Hepatocyte (in vitro differentiated cells): ENCODE measurements at regions not wholly inside any gene's neighbourhood (a gene's known extent, or its start where the extent isn't known, plus 50 kb on each side); places are given as distances from the start of the nearest gene placed in this dataset.

Experiments
- EZH2phosphoT487 ChIP-seq: fragments of 200-600 bp; sonication (generic); IDR thresholded peaks from one replicate; pipeline ENCODE4 v1.6.1; 2018; ENCODE audit warnings: antibody characterized with exemption, mild to moderate bottlenecking, low read depth, moderate library complexity; ENCODE audit not compliant: unreplicated experiment, severe bottlenecking
- TF ChIP-seq, protein P1 (sequence below): fragments of 200-600 bp; sonication (generic); IDR thresholded peaks from 2 replicates; pipeline ENCODE4 v1.5.1; 2016; ENCODE audit warnings: antibody characterized with exemption, mild to moderate bottlenecking; ENCODE audit not compliant: poor library complexity

DNA sequence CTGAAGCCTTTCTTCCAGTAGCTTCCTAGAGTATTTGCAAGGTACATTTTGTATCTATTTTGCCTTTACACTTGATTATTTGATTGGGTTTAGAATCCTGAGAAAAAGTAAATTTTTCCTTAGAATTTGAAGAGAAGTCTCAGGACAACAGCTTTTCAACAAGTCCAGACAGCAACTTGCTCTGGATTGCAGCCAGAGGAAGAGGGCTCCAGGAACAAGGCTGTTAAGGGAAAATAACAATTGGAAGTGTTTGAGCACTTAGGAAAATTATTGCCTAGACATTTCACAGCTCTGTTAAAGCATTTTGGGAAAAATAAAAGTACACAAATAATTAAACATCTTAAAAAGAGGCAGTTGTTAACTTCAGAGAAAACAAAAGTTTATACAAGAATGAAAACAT is 58.3 kb upstream of the RAPGEF4 start:
- TF ChIP-seq, protein P1, sequence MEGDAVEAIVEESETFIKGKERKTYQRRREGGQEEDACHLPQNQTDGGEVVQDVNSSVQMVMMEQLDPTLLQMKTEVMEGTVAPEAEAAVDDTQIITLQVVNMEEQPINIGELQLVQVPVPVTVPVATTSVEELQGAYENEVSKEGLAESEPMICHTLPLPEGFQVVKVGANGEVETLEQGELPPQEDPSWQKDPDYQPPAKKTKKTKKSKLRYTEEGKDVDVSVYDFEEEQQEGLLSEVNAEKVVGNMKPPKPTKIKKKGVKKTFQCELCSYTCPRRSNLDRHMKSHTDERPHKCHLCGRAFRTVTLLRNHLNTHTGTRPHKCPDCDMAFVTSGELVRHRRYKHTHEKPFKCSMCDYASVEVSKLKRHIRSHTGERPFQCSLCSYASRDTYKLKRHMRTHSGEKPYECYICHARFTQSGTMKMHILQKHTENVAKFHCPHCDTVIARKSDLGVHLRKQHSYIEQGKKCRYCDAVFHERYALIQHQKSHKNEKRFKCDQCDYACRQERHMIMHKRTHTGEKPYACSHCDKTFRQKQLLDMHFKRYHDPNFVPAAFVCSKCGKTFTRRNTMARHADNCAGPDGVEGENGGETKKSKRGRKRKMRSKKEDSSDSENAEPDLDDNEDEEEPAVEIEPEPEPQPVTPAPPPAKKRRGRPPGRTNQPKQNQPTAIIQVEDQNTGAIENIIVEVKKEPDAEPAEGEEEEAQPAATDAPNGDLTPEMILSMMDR: no peak
- TF ChIP-seq EZH2phosphoT487: no peak
